ENCODE measurements at regions not wholly inside any gene's neighbourhood (a gene's known extent, or its start where the extent isn't known, plus 50 kb on each side); places are given as distances from the start of the nearest gene placed in this dataset.

GRCh38 chr10:130963786-130964522 lies 347.6 kb downstream of the TCERG1L start:
- ChIA-PET CTCF (no interaction called here), POLR2A (ENCODE audit: unreplicated experiment) (no interaction called here)
- no peak for ATAC-seq (ENCODE audit: low read depth)
- Histone ChIP-seq H3K56ac (ENCODE audit: extremely low read depth, insufficient read depth, low read length) (no peak overlapping the region), H3K27ac (ENCODE audit: insufficient read depth, low read length) (no peak overlapping the region), H4K91ac (ENCODE audit: insufficient read depth, low read depth, low read length) (no peak overlapping the region), H3K18ac (ENCODE audit: low read depth, low read length) (no peak overlapping the region), H2BK5ac (ENCODE audit: low read depth, low read length, poor library complexity, severe bottlenecking) (no peak overlapping the region), H4K8ac (ENCODE audit: low read depth in 2 of 2, low read length in 2 of 2) (no peak overlapping the region), H2BK15ac (ENCODE audit: low read depth, low read length) (no peak overlapping the region), H3K27me3 (ENCODE audit: control insufficient read depth, insufficient read depth, low read length) (no peaks in the 10 kb centered on the region), H3K4me2 (ENCODE audit: low read depth, low read length) (no peak overlapping the region), H4K5ac (ENCODE audit: low read depth, low read length) (no peak overlapping the region), H2BK20ac (ENCODE audit: low read depth, low read length) (no peak overlapping the region), H4K20me1 (ENCODE audit: insufficient read depth, low read length) (no peaks in the 10 kb centered on the region), H3K9me3 (ENCODE audit: control insufficient read depth, insufficient read depth, low read length) (peaks cover 42% of the 10 kb centered on the region), H3K4me1 (ENCODE audit: control insufficient read depth, insufficient read depth, low read length) (no peaks in the 10 kb centered on the region), H3K23ac (ENCODE audit: low read depth, low read length) (no peak overlapping the region), H2BK120ac (ENCODE audit: low read depth, low read length) (no peak overlapping the region), H2AK5ac (ENCODE audit: low read depth, low read length) (no peak overlapping the region), H3K4ac (ENCODE audit: low read depth, low read length) (no peak overlapping the region), H3K4me3 (ENCODE audit: insufficient read depth, low read depth, low read length) (no peak overlapping the region), H3K14ac (replicated peaks; ENCODE audit: low read depth, low read length) (no peak overlapping the region), H2AFZ (replicated peaks; ENCODE audit: low read length, poor library complexity) (no peak overlapping the region), H3K9ac (ENCODE audit: low read depth, low read length) (no peak overlapping the region), H2AK9ac (replicated peaks; ENCODE audit: low read depth, low read length, poor library complexity) (peak overlapping the region; percentile 33), H3K79me1 (ENCODE audit: low read depth in 1 of 2, low read length in 2 of 2) (no peaks in the 10 kb centered on the region), H3K36me3 (ENCODE audit: control insufficient read depth, insufficient read depth, low read length) (no peaks in the 10 kb centered on the region), H3K9me1 (ENCODE audit: insufficient read depth, low read length) (no peaks in the 10 kb centered on the region)
- in situ Hi-C loops (cut with MboI; ENCODE audit: low sequenced_read_pairs) = no loop called here
- TF ChIP-seq RCOR1 (IDR thresholded peaks at IDR 0.05; ENCODE audit: insufficient replicate concordance, low read length) (no peak), BHLHE40 (IDR thresholded peaks at IDR 0.05; ENCODE audit: low read depth, low read length) (no peak), MAFK (IDR thresholded peaks at IDR 0.05; ENCODE audit: low read depth, low read length) (no peak), RFX5 (IDR thresholded peaks at IDR 0.05; ENCODE audit: low read depth, low read length) (no peak), CHD1 (IDR thresholded peaks at IDR 0.05; ENCODE audit: low read depth, low read length) (no peak), MXI1 (IDR thresholded peaks at IDR 0.05; ENCODE audit: borderline replicate concordance, low read depth, low read length) (no peak), POLR2A (IDR thresholded peaks at IDR 0.05; ENCODE audit: low read depth, low read length) (no peak), ELK1 (IDR thresholded peaks at IDR 0.05; ENCODE audit: borderline replicate concordance, low read depth, low read length) (no peak), SMC3 (IDR thresholded peaks at IDR 0.05; ENCODE audit: low read depth, low read length) (no peak), NFE2L2 (IDR thresholded peaks at IDR 0.05; ENCODE audit: low read depth, low read length) (no peak), RAD21 (IDR thresholded peaks at IDR 0.05; ENCODE audit: low read length) (no peak), USF2 (IDR thresholded peaks at IDR 0.05; ENCODE audit: low read depth, low read length) (no peak)
- TF ChIP-seq, protein P1, sequence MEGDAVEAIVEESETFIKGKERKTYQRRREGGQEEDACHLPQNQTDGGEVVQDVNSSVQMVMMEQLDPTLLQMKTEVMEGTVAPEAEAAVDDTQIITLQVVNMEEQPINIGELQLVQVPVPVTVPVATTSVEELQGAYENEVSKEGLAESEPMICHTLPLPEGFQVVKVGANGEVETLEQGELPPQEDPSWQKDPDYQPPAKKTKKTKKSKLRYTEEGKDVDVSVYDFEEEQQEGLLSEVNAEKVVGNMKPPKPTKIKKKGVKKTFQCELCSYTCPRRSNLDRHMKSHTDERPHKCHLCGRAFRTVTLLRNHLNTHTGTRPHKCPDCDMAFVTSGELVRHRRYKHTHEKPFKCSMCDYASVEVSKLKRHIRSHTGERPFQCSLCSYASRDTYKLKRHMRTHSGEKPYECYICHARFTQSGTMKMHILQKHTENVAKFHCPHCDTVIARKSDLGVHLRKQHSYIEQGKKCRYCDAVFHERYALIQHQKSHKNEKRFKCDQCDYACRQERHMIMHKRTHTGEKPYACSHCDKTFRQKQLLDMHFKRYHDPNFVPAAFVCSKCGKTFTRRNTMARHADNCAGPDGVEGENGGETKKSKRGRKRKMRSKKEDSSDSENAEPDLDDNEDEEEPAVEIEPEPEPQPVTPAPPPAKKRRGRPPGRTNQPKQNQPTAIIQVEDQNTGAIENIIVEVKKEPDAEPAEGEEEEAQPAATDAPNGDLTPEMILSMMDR (conservative IDR thresholded peaks at IDR 0.05; ENCODE audit: low read depth, low read length) = no peak
- dilution Hi-C loops (cut with HindIII; ENCODE audit: low sequenced_read_pairs, unreplicated experiment) = no loop called here
- intact Hi-C loops (cut with micrococcal nuclease) = no loop called here
- 80% methylated on average over 1 of the region's 16 CpGs; no CpG with 5 or more reads in 1 of the 2 experiments for WGBS, 2 experiments (ENCODE audit: extremely low coverage in 2 of 2, insufficient read length in 1 of 2)
- BruUV-seq (replicated peaks) = no TSS peak
- no peak for DNase-seq
